Neural cell (in vitro differentiated cells): ENCODE measurements at regions not wholly inside any gene's neighbourhood (a gene's known extent, or its start where the extent isn't known, plus 50 kb on each side); places are given as distances from the start of the nearest gene placed in this dataset.

Experiments
- EP300 ChIP-seq: fragments of 450-650 bp; conservative IDR thresholded peaks from 2 replicates; pipeline ENCODE4 v1.6.1; 2014; ENCODE audit warnings: antibody characterized with exemption, mild to moderate bottlenecking, moderate library complexity; ENCODE audit not compliant: poor library complexity, severe bottlenecking
- EZH2 ChIP-seq: fragments of 200-600, 300-800 bp; shearing (Covaris generic), sonication (generic); IDR thresholded peaks from 2 replicates; pipeline ENCODE4 v1.6.1; 2014; ENCODE audit warnings: antibody characterized with exemption, low read length, borderline replicate concordance, mild to moderate bottlenecking; ENCODE audit not compliant: insufficient read depth, poor library complexity, severe bottlenecking
- POLR2AphosphoS5 ChIP-seq: IDR thresholded peaks from 2 replicates; pipeline ENCODE4 v1.6.1; 2012
- SMC3 ChIP-seq: fragments of 450-650 bp; conservative IDR thresholded peaks from 2 replicates; pipeline ENCODE4 v1.6.1; 2014; ENCODE audit warnings: antibody characterized with exemption, mild to moderate bottlenecking, moderate library complexity; ENCODE audit not compliant: poor library complexity
- TAF1 ChIP-seq: IDR thresholded peaks from 2 replicates; pipeline ENCODE4 v1.6.1; 2012; ENCODE audit warnings: low read depth
- TF ChIP-seq, protein P1 (sequence below): fragments of 450-650 bp; IDR thresholded peaks from 2 replicates; pipeline ENCODE4 v1.5.1; 2014; ENCODE audit warnings: antibody characterized with exemption, mild to moderate bottlenecking, moderate library complexity; ENCODE audit not compliant: poor library complexity, severe bottlenecking

DNA sequence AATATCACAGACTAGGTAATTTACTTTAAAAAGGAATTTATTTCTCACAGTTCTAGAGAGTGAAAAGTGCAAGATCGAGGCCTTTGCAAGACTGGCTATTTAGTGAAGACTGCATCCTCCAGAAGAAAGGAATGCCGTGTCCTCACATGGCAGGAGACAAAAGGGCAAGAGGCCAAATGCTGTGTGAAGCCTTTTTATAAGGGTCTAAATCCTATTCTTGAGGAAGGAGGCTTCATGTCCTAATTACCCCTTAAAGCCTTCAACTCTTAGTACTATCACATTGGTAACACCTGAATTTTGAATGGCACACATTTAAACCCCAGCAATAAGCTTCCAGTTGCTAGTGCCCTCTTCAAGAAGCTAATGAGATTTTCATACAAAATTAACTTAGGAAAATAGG is 1882.3 kb upstream of the PIK3C3 start:
- TF ChIP-seq EZH2, result no peak
- TF ChIP-seq SMC3, result no peak
- TF ChIP-seq, protein P1, sequence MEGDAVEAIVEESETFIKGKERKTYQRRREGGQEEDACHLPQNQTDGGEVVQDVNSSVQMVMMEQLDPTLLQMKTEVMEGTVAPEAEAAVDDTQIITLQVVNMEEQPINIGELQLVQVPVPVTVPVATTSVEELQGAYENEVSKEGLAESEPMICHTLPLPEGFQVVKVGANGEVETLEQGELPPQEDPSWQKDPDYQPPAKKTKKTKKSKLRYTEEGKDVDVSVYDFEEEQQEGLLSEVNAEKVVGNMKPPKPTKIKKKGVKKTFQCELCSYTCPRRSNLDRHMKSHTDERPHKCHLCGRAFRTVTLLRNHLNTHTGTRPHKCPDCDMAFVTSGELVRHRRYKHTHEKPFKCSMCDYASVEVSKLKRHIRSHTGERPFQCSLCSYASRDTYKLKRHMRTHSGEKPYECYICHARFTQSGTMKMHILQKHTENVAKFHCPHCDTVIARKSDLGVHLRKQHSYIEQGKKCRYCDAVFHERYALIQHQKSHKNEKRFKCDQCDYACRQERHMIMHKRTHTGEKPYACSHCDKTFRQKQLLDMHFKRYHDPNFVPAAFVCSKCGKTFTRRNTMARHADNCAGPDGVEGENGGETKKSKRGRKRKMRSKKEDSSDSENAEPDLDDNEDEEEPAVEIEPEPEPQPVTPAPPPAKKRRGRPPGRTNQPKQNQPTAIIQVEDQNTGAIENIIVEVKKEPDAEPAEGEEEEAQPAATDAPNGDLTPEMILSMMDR, result no peak
- no peak for TF ChIP-seq TAF1
- no peak for TF ChIP-seq EP300
- TF ChIP-seq POLR2AphosphoS5, result no peak
